ENCODE measurements at regions not wholly inside any gene's neighbourhood (a gene's known extent, or its start where the extent isn't known, plus 50 kb on each side); places are given as distances from the start of the nearest gene placed in this dataset.

DNA sequence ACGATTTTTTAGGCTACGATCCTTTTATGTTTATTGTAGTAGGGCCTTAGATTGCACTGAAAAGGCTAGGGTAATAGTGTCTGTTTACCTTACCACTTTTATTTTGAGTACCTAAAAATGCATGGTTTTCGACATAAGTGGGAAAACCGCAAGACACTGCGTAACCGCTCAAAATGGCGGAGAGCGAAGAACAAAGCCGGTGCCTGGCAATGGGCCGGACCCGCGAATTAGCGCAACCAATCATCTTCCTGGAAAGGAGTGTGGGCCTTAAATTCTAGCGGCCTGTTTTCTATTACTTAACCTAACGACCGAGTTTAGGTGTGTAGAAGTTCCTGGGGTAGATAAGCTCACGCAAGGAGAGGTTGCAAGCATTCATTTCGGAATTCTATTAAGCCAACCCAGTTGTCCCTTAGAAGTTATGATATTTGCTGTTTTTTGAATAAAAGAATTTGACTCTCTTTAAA is 118.0 kb downstream of the HFE start:
- H3K79me2 ChIP-seq (ENCODE audit: insufficient read depth, low read length), result peaks cover 31% of the 10 kb centered on the region
- peak overlapping the region; percentile 66 for H3K4me2 ChIP-seq (ENCODE audit: insufficient read depth, low read length)
- H3K27ac ChIP-seq (ENCODE audit: low read length), result peak overlapping the region; percentile 100
- TF ChIP-seq, protein P1, sequence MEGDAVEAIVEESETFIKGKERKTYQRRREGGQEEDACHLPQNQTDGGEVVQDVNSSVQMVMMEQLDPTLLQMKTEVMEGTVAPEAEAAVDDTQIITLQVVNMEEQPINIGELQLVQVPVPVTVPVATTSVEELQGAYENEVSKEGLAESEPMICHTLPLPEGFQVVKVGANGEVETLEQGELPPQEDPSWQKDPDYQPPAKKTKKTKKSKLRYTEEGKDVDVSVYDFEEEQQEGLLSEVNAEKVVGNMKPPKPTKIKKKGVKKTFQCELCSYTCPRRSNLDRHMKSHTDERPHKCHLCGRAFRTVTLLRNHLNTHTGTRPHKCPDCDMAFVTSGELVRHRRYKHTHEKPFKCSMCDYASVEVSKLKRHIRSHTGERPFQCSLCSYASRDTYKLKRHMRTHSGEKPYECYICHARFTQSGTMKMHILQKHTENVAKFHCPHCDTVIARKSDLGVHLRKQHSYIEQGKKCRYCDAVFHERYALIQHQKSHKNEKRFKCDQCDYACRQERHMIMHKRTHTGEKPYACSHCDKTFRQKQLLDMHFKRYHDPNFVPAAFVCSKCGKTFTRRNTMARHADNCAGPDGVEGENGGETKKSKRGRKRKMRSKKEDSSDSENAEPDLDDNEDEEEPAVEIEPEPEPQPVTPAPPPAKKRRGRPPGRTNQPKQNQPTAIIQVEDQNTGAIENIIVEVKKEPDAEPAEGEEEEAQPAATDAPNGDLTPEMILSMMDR (IDR thresholded peaks at IDR 0.05; ENCODE audit: borderline replicate concordance, extremely low read depth, low read length, poor library complexity, severe bottlenecking), result no peak
- TF ChIP-seq EZH2 (IDR thresholded peaks at IDR 0.05; ENCODE audit: borderline replicate concordance, low read depth, low read length, severe bottlenecking), result no peak
- peak overlapping the region; percentile 46 to 68; a peak in 3 of 4 replicates for H3K4me3 ChIP-seq (ENCODE audit: low read depth in 1 of 2, low read length in 2 of 2)
- peaks cover 62% of the 10 kb centered on the region for H3K4me1 ChIP-seq (ENCODE audit: insufficient read depth, low read length)
- H3K27me3 ChIP-seq (ENCODE audit: insufficient read depth, low read length, poor library complexity), result no peaks in the 10 kb centered on the region
- H3K9me3 ChIP-seq (ENCODE audit: insufficient read depth, low read length, severe bottlenecking), result no peaks in the 10 kb centered on the region
- H2AFZ ChIP-seq (ENCODE audit: low read depth, low read length), result no peak overlapping the region
- H3K9ac ChIP-seq (ENCODE audit: low read depth, low read length), result peak overlapping the region; percentile 84
- H4K20me1 ChIP-seq (ENCODE audit: insufficient read depth, low read length), result peaks cover 2% of the 10 kb centered on the region; the same call in 1 of the 2 replicates
- no peaks in the 10 kb centered on the region; the same call in 1 of the 2 replicates for H3K36me3 ChIP-seq (ENCODE audit: insufficient read depth, low read length)
- peak; percentile 62 for ATAC-seq (ENCODE audit: insufficient read depth, low read depth)
- DNase-seq, result peak; percentile 92

DNA sequence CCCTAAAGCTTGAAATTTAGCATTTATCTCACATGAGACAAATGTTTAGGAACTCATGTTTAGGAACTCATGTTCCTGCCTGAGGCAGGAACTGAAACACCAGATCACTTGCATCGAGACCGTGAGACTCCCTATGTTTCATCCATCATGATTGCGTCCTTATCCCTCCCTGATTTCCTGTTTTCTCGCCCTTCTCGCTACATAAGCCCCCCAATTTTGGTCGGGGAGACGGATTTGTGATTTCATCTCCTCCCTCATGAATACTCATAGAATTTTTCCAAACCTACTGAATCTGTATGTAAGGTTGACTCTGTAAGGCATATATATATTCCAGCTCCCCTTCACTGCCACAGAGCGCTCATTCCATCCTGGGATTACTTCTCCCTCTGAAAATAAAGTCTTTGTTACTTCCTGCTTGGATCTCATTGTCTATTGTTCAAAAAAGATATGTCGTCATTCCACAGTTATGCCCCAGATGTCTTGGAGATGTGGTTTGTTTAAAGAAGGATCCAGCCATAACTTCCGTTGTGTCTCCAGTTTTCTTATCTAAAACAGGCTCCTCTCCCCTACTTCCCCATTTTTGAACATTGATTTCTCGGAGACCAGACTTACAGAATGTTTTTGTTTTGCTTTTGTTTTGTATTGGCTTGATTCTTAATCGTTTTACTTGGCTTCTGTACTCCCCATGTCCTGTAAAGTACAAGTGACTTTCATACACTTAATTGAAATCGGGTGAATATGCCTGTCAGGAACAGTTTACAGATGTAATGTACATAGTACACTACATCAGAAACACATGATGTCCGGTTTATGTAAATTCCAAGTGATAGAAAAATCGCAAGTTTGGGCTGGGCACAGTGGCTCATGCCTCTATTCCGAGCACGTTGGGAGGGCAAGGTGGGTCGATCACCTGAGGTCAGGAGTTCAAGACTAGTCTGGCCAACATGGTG is 118.7 kb downstream of the HFE start:
- H4K20me1 ChIP-seq (ENCODE audit: insufficient read depth, low read length), result peaks cover 2% of the 10 kb centered on the region; the same call in 1 of the 2 replicates
- no peaks in the 10 kb centered on the region for H3K27me3 ChIP-seq (ENCODE audit: insufficient read depth, low read length, poor library complexity)
- TF ChIP-seq, protein P1 (IDR thresholded peaks at IDR 0.05; ENCODE audit: borderline replicate concordance, extremely low read depth, low read length, poor library complexity, severe bottlenecking), result no peak
- no peak for TF ChIP-seq EZH2 (IDR thresholded peaks at IDR 0.05; ENCODE audit: borderline replicate concordance, low read depth, low read length, severe bottlenecking)
- peaks cover 56% of the 10 kb centered on the region for H3K4me1 ChIP-seq (ENCODE audit: insufficient read depth, low read length)
- H3K9ac ChIP-seq (ENCODE audit: low read depth, low read length), result peak overlapping the region; percentile 84
- peak; percentile 47 for DNase-seq
- peak; percentile 22 for ATAC-seq (ENCODE audit: insufficient read depth, low read depth)
- H3K79me2 ChIP-seq (ENCODE audit: insufficient read depth, low read length), result peaks cover 29% of the 10 kb centered on the region
- peak overlapping the region; percentile 46 to 68; a peak in 3 of 4 replicates for H3K4me3 ChIP-seq (ENCODE audit: low read depth in 1 of 2, low read length in 2 of 2)
- peak overlapping the region; percentile 66 for H3K4me2 ChIP-seq (ENCODE audit: insufficient read depth, low read length)
- H2AFZ ChIP-seq (ENCODE audit: low read depth, low read length), result no peak overlapping the region
- H3K36me3 ChIP-seq (ENCODE audit: insufficient read depth, low read length), result no peaks in the 10 kb centered on the region; the same call in 1 of the 2 replicates
- no peaks in the 10 kb centered on the region for H3K9me3 ChIP-seq (ENCODE audit: insufficient read depth, low read length, severe bottlenecking)
- peak overlapping the region; percentile 100 for H3K27ac ChIP-seq (ENCODE audit: low read length)

DNA sequence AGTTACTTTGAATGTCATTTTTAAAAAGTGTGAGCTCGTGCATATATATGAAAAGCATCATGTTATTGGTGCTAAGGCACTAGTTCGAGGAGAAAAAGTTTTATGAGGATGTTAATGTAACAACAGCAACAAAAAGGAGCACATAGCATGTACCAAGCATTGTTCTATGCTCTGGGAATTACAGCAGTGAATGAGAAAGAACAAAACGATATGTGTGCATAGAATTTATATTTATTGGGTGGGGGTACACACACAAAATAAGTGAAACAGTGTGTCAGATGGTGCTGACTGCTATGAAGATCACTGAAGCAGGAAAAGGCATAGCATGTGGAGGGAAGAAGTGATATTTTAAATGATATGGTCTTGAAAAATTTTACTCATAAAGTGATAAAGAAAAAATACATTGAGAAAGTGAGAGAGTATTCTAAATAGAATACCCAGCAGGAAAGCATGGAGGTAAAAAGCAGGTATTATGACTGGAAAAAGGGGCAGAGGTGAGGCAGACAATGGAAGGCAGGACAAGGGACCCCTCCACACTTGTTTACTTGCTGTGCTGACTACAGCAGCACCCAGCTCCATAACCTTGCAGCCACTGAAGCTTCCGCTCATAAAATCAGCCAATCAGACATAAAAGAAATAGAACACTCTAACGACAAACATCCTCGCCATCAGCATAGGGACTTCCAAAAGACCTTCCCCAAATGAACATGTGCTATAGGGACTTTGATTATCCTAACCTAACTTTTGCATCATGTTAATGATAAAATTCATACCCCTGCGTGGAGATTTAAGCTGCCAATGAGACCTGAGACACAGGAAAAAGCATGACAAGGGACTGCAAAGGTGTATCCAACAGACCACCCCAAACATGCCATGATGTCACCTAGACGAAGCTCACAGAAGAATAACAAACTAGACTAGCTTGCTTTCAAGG is 119.9 kb downstream of the HFE start:
- H3K4me2 ChIP-seq (ENCODE audit: insufficient read depth, low read length), result peak overlapping the region; percentile 66
- peaks cover 2% of the 10 kb centered on the region; the same call in 1 of the 2 replicates for H4K20me1 ChIP-seq (ENCODE audit: insufficient read depth, low read length)
- H3K4me1 ChIP-seq (ENCODE audit: insufficient read depth, low read length), result peaks cover 45% of the 10 kb centered on the region
- no peaks in the 10 kb centered on the region for H3K27me3 ChIP-seq (ENCODE audit: insufficient read depth, low read length, poor library complexity)
- peak; percentile 60 for DNase-seq
- peak; percentile 25 for ATAC-seq (ENCODE audit: insufficient read depth, low read depth)
- peak overlapping the region in 1 of 2 experiments; percentile 68; a peak in 2 of 4 replicates for H3K4me3 ChIP-seq (ENCODE audit: low read depth in 1 of 2, low read length in 2 of 2)
- H3K79me2 ChIP-seq (ENCODE audit: insufficient read depth, low read length), result peaks cover 27% of the 10 kb centered on the region
- peak overlapping the region; percentile 84 for H3K9ac ChIP-seq (ENCODE audit: low read depth, low read length)
- no peaks in the 10 kb centered on the region; the same call in 1 of the 2 replicates for H3K36me3 ChIP-seq (ENCODE audit: insufficient read depth, low read length)
- peak overlapping the region; percentile 100 for H3K27ac ChIP-seq (ENCODE audit: low read length)
- TF ChIP-seq, protein P1 (IDR thresholded peaks at IDR 0.05; ENCODE audit: borderline replicate concordance, extremely low read depth, low read length, poor library complexity, severe bottlenecking), result no peak
- no peak for TF ChIP-seq EZH2 (IDR thresholded peaks at IDR 0.05; ENCODE audit: borderline replicate concordance, low read depth, low read length, severe bottlenecking)
- H2AFZ ChIP-seq (ENCODE audit: low read depth, low read length), result peak overlapping the region; percentile 19
- H3K9me3 ChIP-seq (ENCODE audit: insufficient read depth, low read length, severe bottlenecking), result no peaks in the 10 kb centered on the region
